ENCODE measurements at regions not wholly inside any gene's neighbourhood (a gene's known extent, or its start where the extent isn't known, plus 50 kb on each side); places are given as distances from the start of the nearest gene placed in this dataset.

DNA sequence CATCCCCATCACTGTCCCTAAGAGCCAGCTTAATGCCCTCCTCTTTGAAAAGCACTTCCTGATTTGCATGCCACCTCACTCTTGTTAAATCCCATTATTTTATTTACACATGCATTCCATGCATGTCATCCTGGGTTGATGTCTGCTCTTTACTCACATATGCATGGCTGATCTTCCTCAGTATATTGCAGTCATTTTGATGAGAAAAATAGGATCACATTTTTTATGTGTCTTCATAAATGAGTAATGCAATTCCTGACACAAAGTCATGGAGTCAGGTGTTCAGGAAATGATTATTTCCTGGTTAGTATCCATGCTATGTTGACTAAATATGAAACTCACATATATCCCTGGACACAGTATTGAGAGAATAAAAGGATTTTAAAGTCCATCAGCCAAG is 204.7 kb downstream of the SLIT2 start:
- TF ChIP-seq, protein P1, sequence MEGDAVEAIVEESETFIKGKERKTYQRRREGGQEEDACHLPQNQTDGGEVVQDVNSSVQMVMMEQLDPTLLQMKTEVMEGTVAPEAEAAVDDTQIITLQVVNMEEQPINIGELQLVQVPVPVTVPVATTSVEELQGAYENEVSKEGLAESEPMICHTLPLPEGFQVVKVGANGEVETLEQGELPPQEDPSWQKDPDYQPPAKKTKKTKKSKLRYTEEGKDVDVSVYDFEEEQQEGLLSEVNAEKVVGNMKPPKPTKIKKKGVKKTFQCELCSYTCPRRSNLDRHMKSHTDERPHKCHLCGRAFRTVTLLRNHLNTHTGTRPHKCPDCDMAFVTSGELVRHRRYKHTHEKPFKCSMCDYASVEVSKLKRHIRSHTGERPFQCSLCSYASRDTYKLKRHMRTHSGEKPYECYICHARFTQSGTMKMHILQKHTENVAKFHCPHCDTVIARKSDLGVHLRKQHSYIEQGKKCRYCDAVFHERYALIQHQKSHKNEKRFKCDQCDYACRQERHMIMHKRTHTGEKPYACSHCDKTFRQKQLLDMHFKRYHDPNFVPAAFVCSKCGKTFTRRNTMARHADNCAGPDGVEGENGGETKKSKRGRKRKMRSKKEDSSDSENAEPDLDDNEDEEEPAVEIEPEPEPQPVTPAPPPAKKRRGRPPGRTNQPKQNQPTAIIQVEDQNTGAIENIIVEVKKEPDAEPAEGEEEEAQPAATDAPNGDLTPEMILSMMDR (conservative IDR thresholded peaks at IDR 0.05; ENCODE audit: low read length), result no peak
- DNase-seq (ENCODE audit: low read depth), result peak; percentile 25
- no peak overlapping the region for H3K4me3 ChIP-seq (ENCODE audit: low read length)

DNA sequence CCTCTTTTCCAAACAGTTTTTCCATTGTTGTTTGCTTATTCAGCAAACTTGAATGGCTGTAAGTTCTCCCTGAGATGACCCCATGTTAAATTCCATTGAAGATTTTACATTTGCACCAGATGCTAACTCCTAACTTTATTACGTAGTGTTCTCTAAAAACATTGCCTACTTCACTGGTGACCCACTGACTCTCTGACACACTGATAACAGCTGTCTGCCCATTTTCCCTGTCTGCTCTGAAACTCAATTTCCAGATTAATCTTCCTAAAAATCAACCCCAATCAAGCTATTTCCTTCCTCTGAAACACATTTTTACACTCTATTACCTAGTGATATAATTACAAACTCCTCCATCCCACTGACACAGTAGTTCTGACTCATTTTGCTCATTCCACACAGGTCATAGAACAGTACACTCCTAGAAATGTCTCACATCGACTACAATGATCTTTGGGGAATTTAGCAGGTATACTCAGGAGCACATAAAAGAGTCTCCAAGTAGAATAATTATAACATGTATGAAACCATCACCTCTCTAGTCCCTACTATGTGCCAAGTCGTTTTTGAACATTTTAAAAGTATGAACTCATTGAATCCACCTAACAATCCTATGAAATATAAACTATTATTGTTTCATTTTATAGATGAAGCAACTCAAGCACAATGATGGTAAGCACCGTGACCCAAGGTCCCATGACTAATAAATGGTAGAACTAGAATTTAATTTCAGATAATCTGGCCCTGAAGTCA is 210.9 kb downstream of the SLIT2 start:
- DNase-seq (ENCODE audit: low read depth), result peak; percentile 21
- TF ChIP-seq, protein P1 (conservative IDR thresholded peaks at IDR 0.05; ENCODE audit: low read length), result no peak

DNA sequence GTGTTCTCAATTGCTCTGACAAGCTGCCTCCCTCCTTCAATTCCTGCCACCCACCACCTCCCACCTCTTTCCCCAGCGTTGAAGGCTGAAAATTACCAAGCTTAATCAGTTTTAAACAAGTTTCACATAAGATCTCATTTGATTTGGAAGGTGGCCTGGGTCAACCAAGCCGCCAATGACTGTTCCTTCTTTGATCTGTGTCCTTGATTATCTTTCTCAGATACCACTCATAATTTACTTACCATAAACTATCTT is 211.4 kb downstream of the SLIT2 start:
- TF ChIP-seq, protein P1 (conservative IDR thresholded peaks at IDR 0.05; ENCODE audit: low read length), result no peak
- no peak overlapping the region for H3K4me3 ChIP-seq (ENCODE audit: low read length)
- no peak for DNase-seq (ENCODE audit: low read depth)

More for the DNA sequence above, 210.9 kb downstream of the SLIT2 start:
- no peak overlapping the region for H3K4me3 ChIP-seq (ENCODE audit: low read length)

DNA sequence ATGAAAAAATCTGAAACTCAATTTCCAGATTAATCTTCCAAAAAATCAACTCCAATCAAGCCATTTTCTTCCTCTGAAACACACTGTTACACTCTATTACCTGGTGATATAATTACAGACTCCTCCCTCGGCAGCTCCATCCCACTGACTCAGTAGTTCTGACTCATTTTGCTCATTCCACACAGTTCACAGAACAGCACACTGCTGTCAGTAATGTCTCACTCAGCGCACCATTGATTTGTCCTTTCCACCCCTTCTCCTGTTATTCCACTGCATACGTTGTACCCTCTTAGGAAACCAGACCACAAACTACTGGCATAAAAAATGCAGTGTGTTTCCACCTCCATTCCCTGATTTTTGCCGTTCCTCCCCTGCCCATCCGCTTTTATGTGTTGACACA is 212.7 kb downstream of the SLIT2 start:
- H3K4me3 ChIP-seq (ENCODE audit: low read length), result no peak overlapping the region
- DNase-seq (ENCODE audit: low read depth), result peak; percentile 43
- TF ChIP-seq, protein P1 (conservative IDR thresholded peaks at IDR 0.05; ENCODE audit: low read length), result no peak

DNA sequence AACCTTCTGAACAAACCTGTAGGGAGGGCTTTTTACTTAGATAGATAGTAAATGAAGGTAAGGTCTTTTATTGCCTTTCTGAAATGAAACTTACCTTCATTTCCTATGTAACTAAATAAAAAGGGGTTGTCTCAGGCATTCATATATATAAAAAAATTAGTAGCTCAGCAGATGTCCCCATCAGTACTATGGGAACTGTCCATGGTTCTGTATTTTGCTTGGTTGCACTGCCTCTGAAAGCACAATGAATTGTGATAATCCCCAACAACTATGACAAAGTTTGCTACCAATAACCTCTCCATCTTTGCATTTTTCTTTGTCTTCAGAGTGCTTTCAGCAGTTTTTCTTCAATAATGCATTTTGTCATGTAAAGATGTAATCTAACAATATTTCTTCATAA is 222.4 kb downstream of the SLIT2 start:
- TF ChIP-seq, protein P1 (conservative IDR thresholded peaks at IDR 0.05; ENCODE audit: low read length), result no peak
- no peak overlapping the region for H3K4me3 ChIP-seq (ENCODE audit: low read length)
- peak; percentile 21 for DNase-seq (ENCODE audit: low read depth)

DNA sequence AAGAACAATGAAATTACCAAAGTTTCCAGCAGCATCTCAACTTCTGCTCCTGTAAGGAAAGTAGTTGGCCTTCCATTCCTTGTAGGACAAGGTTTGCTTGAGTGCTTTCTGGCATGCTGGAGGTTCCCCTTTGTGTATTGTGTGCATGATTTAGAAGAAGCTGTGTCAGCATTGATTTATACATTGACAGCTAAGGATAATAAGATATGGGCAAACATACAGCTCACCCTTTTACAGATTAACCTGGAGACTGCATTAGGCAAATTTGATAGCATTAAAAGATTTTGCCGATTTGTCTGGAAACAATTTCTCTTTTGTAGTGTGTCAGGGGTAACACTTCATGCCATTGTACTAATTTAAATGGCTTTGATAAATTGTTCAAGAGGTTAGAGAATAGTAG is 221.8 kb upstream of the PACRGL start:
- DNase-seq (ENCODE audit: low read depth), result no peak
- TF ChIP-seq, protein P1 (conservative IDR thresholded peaks at IDR 0.05; ENCODE audit: low read length), result no peak
- H3K4me3 ChIP-seq (ENCODE audit: low read length), result no peak overlapping the region

DNA sequence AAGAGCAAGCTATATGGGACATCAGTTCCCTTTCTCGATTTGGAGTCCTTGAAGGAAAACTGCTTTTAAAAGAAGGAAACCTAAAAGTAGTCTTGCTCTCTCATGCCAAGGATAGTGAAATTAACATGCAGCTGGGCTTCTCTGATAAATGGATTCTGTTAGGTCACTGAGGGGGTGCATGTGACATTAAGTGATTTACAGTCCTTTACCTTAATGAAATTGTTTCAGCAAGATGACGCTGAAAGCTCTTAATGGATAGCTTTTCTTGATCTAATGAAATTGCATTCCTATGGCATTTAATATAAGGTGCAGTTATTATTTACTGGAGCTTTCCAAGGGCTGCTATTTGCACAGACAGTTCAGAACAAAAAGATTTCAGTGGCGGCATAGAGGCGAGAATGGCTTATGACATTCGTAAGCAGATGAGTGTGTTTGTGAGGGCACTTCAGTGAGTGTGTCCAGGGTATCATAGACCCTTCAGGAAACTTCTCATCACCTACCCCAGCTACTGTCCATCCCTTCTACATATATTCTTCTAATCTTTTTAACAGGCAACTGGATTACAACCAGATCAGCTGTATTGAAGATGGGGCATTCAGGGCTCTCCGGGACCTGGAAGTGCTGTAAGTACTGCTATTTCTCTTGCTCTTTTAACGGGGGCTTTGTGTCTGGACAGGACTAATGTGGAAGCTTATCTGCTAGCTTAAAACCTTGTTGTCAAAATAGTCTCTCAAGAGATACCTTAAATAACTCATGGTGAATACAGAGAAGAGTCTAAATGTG is 219.9 kb upstream of the PACRGL start:
- no peak overlapping the region for H3K4me3 ChIP-seq (ENCODE audit: low read length)
- TF ChIP-seq, protein P1 (conservative IDR thresholded peaks at IDR 0.05; ENCODE audit: low read length), result no peak
- DNase-seq (ENCODE audit: low read depth), result no peak
